Stimulated activated CD8-positive, alpha-beta memory T cell treated with anti-CD3 and anti-CD28 coated beads, Interleukin-7, amount 100 ng/mL, for 24 hours (primary cell): ENCODE measurements at regions not wholly inside any gene's neighbourhood (a gene's known extent, or its start where the extent isn't known, plus 50 kb on each side); places are given as distances from the start of the nearest gene placed in this dataset.

Source experiments
- DNase-seq: peaks from one replicate; pipeline ENCODE4 v3.0.0-alpha.2; 2020; ENCODE audit warnings: low read depth

- no peak for DNase-seq
These were observed 118.5 kb upstream of the HS6ST1 start for GRCh38 chr2:128437204-128437565.

- DNase-seq, result no peak
These were observed 119.4 kb upstream of the HS6ST1 start for GRCh38 chr2:128438091-128438490.

- DNase-seq, result no peak
These were observed 119.9 kb upstream of the HS6ST1 start for GRCh38 chr2:128438586-128438985.

- no peak for DNase-seq
These were observed 120.5 kb upstream of the HS6ST1 start for GRCh38 chr2:128439031-128439790.

- no peak for DNase-seq
These were observed 121.4 kb upstream of the HS6ST1 start for GRCh38 chr2:128439791-128440665.

DNA sequence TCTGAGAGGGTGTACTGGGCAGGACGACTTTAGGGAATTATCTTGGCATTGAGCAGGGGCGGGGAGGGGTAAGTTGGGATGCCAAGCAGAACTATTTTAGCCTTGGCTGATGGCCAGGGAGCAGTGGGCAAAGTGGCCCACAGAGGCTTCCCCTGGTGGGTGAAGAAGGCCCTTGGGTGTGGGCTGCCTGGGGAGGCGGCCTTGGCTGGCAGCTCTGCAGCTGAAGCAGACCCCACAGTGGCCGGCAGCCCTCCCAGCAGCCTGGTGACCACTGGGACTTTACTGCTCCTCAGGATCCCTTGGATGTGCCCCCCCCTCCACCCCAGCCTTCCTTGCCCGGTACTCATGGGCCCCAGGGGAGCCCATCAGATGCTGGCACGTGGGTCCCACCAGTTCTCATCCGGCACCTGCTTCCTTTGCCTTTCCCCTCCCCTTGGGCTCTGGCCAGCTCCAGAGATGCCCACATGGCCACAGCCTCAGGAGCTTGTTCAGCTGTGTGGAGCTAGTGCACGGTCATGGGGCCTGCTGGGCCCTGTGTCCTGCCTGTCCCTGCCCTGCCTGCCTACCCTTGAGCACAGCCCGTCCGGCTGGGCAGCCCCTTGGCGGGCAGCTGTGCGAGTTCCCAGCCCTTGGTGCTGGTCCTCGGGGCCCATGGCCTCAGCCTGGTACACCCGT is 122.1 kb upstream of the HS6ST1 start:
- no peak for DNase-seq

DNA sequence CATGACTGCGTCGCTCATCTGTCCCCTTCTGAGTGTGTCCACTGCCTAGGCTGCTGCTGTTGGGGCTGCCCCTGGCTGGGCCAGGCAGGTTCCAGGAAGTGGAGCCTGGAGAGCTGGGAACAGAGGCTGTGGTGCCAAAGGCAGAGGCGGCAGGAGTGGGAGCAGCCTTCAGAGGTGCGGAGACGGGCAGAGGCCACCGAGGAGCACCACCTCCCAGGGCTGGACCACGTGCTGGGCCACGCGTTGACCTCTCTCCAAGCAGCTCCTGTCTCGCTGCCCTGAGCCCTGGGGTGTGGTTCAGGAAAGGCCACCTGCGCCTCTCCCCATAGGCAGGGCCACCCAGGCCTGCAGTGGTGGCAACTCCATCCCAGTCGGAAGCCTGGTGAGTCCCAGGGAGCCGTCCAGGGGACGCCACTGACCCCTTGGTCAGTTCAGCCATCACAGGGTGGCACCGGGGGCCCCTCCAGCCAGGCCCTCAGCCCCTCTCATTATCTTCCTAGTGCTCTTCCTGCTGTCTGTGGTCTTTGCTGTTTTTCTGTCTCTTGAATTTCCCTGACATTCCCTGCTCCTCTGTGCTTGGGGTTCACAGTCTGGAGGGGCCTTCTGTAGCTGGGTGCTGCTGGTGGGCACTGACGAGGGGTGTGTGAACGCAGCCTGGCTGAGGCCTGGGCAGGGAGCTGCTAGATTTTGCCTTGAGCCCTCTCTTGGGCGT is 122.8 kb upstream of the HS6ST1 start:
- no peak for DNase-seq

- DNase-seq, result no peak
These were observed 123.5 kb upstream of the HS6ST1 start for GRCh38 chr2:128442053-128442751.

GRCh38 chr2:128442891-128443302 is 124.2 kb upstream of the HS6ST1 start:
- no peak for DNase-seq

GRCh38 chr2:128444121-128444771 is 125.6 kb upstream of the HS6ST1 start:
- no peak for DNase-seq

DNA sequence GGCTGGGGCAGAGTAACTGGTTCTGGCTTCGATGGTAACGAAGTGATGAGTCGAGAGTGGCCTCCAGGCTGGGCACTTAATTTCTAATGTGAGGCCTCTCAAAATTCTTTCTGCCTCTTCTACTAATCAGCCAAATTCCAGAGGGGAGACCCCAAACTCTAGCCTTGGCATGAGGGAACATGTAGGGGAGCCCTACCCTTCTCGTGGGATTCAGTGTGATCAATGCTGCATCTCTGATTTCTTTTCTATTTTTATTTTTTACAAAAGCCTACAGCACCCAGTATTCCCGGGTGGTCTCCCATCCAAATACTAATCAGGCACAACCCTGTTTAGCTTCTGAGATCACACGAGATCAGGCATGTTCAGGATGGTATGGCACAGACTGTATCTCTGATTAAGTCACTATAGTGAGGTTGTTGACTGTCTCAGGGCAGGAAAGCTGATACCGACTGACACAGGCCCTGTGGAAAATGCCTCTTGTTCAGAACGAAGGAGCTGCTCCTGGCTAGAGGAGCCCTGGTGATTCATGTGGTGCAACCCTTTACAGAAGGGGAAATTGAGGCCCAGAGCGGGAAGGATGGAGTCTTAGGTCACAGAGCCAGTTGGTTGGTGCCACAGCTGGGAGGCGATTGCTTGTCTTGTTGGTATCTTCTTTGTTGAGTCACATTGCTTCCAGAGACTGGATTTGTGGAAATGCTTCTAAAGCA is 126.3 kb upstream of the HS6ST1 start:
- no peak for DNase-seq

GRCh38 chr2:128445523-128445900 is 126.8 kb upstream of the HS6ST1 start:
- no peak for DNase-seq

GRCh38 chr2:128446049-128446873 is 127.6 kb upstream of the HS6ST1 start:
- DNase-seq, result no peak

DNA sequence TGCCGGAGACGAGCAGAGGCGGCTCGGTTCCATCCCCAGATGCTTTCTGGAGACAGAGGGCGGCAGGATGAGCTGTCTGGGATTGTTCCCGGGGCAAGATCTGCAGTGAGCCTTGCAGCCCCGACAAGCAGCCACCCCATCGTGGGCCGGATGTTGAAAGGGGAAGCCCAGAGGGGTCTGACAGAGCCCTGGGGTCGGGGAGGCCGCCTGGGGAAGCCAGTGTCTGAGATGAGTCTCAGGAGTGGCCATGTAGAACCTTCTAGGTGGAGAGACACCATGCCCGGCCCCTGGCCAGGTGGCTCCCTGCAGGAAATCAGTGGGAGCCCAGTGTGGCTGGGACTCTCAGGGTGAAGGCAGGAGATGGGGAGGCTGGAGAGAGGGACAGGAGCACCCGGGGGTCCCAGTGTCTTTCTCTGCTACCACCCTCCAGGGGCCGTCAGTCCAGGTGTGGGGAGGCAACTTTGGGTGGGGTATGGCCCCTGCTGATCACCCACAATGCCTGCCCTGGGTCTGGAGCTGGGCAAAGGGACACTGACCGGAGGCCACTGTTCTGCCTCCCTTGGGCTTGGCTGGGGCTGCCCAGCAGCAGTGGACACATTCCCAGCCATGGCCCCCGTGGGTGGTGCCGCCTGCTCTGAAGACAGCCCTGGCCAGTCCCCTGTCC is 128.3 kb upstream of the HS6ST1 start:
- DNase-seq, result no peak

- DNase-seq, result no peak
These were observed 128.9 kb upstream of the HS6ST1 start for GRCh38 chr2:128447538-128447995.

DNA sequence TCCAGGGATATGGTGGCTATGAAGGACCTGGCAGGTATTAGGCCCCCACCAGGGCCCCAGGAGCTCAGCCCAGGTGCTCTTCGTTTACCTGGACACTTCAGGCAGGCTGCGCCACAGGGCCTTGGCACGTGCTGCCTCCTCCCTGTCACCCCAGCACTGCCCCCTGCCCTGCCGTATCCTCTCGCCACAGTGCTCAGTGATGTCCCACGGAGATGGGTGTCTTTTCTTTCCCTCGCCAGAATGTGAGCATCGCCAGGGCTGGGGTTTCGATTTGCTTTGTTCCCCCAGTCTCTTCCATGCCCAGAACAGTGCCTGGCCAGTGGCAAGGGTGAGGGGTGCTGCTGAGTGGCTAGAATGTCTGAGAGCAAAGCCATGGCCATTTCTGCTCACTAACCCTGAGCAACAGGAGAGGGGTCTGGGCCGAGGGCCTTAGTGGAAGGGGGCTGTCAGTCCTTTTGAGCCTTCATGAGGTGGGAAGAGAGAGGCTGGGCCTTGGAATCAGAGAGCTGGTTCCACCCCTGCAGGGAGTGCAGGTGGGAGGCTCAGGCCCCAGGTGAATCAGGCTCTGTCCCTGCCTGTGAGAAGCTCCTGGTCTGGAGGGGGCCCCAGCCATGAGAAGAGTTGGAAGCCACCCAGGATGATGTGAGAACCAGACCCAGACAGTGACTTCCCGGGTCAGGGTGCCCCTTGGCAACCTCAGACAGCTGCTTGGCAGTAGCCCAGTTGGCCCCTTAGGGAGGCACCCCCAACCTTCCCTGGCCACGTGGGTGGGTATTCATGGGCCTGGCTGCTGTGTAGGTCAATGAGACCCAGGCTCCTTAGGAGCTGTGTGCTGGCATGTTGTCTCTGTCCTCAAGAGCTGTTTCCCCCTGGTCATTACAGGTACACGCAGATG is 129.9 kb upstream of the HS6ST1 start:
- DNase-seq, result no peak

DNA sequence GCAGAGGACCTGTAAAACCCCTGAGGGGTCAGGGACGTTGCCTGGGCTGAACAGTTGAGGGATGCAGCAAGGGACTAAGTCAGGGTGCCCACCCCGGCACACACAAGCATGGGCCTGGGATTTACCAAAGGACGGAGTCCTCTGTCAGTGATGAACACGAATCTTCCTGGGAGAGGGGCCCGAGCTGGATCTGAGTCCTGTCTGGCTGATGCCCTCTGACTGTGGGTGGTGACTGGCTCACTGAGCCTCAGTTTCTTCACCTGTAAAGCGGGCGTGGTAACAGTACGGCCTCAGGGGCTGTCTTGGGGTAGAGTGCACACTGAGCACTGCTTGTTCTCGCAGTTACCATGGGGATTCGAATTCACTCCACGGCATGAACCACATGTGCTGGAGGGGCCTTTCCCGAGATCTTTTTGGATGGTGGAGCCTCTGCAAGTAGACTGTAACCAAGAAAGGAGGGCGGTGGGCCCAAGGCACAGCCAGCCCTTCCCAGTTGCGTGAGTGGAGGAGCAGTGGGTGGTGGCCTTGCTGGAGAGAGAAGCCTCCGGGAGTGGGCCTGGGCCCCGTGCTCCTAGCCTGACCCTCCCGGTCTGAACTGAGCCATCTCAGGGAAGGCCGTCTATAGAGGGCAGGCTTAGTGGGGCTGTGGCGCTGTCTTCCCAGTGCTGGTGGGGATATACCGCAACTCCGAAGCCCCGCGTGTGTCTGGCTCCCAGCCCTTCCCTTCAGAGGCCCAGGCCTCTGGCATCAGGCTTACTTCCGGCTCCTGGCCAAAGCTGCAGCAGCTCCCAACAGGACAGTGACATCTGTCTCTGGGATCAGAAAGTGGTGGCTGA is 130.8 kb upstream of the HS6ST1 start:
- DNase-seq, result no peak
